Esophagus muscularis mucosa (tissue), 4 donors: ENCODE measurements at regions not wholly inside any gene's neighbourhood (a gene's known extent, or its start where the extent isn't known, plus 50 kb on each side); places are given as distances from the start of the nearest gene placed in this dataset.
"Not testable (repeated sequence)": the region's sequence is repeated elsewhere in the genome, so short reads cannot be mapped to it uniquely, and the experiment has no call there.

Experiments used
- DNase-seq: peaks from one replicate; pipeline ENCODE4 v3.0.0-alpha.2; 2017; ENCODE audit errors: extremely low spot score
- H3K27ac ChIP-seq, 4 donors: fragments of 200-600 bp; sonication (generic); replicated peaks in 1 of 4; 1 replicate in 3 of 4; 2 replicates in 1 of 4; pipeline ENCODE4 v1.5.1; 2016 to 2019; ENCODE audit warnings: mild to moderate bottlenecking in 1 of 4
- H3K27me3 ChIP-seq, 4 donors: fragments of 200-600 bp; sonication (generic); one replicate each; pipeline versions ENCODE4 v1.5.1 to v1.6.0; 2016 to 2019
- H3K36me3 ChIP-seq, 4 donors: fragments of 200-600 bp; sonication (generic); one replicate each; pipeline ENCODE4 v1.5.1; 2016 to 2019
- H3K4me1 ChIP-seq, 4 donors: fragments of 200-600 bp; sonication (generic); one replicate each; pipeline ENCODE4 v1.5.1; 2016 to 2019
- H3K4me3 ChIP-seq, 4 donors: fragments of 200-600 bp; sonication (generic); 1 replicate in 2 of 4; 2 replicates in 2 of 4; pipeline ENCODE4 v1.5.1; 2016 to 2019; ENCODE audit warnings: mild to moderate bottlenecking in 4 of 4, moderate library complexity in 1 of 4
- H3K9me3 ChIP-seq, 4 donors: fragments of 200-600 bp; sonication (generic); 1 replicate in 3 of 4; 2 replicates in 1 of 4; pipeline ENCODE4 v1.5.1; 2016 to 2019
- CTCF ChIP-seq, 3 experiments: fragments of 200-600 bp in 2 of 3; fragments of 450-650 bp in 1 of 3; sonication (generic) in 2 of 3; IDR thresholded peaks; one replicate each; pipeline ENCODE4 v1.5.1; 2017 to 2019; ENCODE audit warnings: antibody characterized with exemption in 3 of 3, mild to moderate bottlenecking in 2 of 3, moderate library complexity in 1 of 3
- EP300 ChIP-seq: sonication (generic); formaldehyde crosslinking; IDR thresholded peaks from one replicate; pipeline ENCODE4 v1.6.1; 2017; ENCODE audit warnings: antibody characterized with exemption
- POLR2A ChIP-seq: fragments of 450-650 bp; IDR thresholded peaks from one replicate; pipeline ENCODE4 v1.6.1; 2017; ENCODE audit warnings: antibody characterized with exemption, moderate library complexity, mild to moderate bottlenecking, low read depth
- POLR2AphosphoS5 ChIP-seq, 2 donors: sonication (generic); formaldehyde crosslinking; IDR thresholded peaks; one replicate each; pipeline ENCODE4 v1.6.1; 2017; ENCODE audit warnings: antibody characterized with exemption in 2 of 2
- WGBS: methylation state at CpG from one replicate; pipeline ENCODE4 v1.1.5; 2018; 5-methylcytosine and 5-hydroxymethylcytosine counted together
- intact Hi-C: fragments of 100-400 bp; cut with DNase I; formaldehyde crosslinking; loops from one replicate; pipeline ENCODE4 v1.15.1; 2023

- 74% methylated on average over 7 of the region's 7 CpGs for WGBS
- Histone ChIP-seq H3K4me3 (no peak overlapping the region), H3K36me3 (no peaks in the 10 kb centered on the region), H3K4me1 (no peaks in the 10 kb centered on the region), H3K27ac (no peak overlapping the region), H3K9me3 (no peaks in the 10 kb centered on the region), H3K27me3 (no peaks in the 10 kb centered on the region)
- intact Hi-C loops = no loop called here
- DNase-seq = peak; percentile 50
- TF ChIP-seq POLR2A (no peak), POLR2AphosphoS5 (IDR thresholded peaks at IDR 0.05) (no peak), CTCF (IDR thresholded peaks at IDR 0.05) (no peak), EP300 (no peak)
These were observed 84.6 kb upstream of the DNAH5 start for GRCh38 chr5:14028938-14029584.

DNA sequence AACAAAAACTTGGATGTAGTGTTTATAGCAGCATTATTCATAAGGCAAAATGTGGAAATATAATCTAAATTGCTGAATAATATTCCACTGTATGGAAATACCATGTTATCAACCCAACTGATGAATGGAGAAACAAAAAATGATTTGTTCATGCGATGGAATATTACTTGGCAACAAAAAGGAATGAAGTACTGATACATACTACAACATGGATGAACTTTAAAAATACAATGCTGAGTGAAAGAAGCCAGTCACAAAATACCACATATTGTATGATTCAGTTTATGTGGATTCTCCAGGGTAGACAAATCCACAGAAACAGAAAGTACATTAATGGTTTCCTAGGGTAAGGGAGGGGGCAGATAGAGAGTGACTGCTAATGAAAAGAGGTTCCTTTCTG, 83.7 kb upstream of the DNAH5 start:
- Histone ChIP-seq H3K9me3 (no peaks in the 10 kb centered on the region), H3K27me3 (no peaks in the 10 kb centered on the region), H3K4me1 (no peaks in the 10 kb centered on the region), H3K27ac (no peak overlapping the region), H3K36me3 (no peaks in the 10 kb centered on the region), H3K4me3 (no peak overlapping the region)
- intact Hi-C loops = no loop called here
- TF ChIP-seq POLR2A (no peak), EP300 (no peak), CTCF (IDR thresholded peaks at IDR 0.05) (no peak), POLR2AphosphoS5 (IDR thresholded peaks at IDR 0.05) (no peak)
- WGBS = 100% methylated on average over 1 of the region's 1 CpG
- no peak for DNase-seq

DNA sequence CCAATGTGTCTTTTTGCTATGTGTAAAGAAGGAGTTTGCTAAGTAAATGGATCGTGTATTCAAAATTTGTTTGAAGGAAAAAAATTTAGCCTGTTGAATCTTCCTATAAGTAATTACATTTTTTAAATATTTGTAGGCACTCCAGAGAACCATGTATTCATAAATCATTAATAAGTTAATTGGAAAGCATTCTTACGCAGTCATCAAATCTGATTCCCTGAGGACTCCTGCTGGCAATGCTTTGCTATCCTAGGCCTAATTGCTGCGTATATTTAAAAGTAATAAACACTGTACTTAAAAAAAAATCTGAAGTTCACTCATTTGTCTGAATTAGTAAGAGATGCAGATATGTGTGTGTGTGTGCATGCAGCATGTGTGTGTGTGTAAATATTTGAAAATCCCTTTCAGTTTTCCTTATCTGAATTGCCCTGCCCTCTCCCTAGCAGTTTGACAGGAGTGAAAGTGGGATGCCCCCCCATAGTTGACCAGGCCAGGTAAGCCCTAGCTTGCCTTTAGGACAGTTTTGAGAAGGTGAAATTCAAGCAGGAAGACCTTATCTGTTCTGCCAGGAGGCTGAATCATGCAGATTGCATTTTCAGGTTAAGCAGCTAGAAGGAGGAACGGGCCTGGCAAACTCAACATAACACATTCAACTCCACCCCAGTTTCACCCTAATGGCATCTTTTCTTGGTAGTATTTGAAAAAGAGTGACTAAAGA, 81.2 kb upstream of the DNAH5 start:
- H3K27me3 ChIP-seq = no peaks in the 10 kb centered on the region
- no peaks in the 10 kb centered on the region for H3K9me3 ChIP-seq
- 66% methylated on average over 4 of the region's 4 CpGs for WGBS
- TF ChIP-seq EP300 = no peak
- no peak for TF ChIP-seq POLR2A
- TF ChIP-seq CTCF (IDR thresholded peaks at IDR 0.05) = no peak
- TF ChIP-seq POLR2AphosphoS5 (IDR thresholded peaks at IDR 0.05) = no peak
- intact Hi-C loops = no loop called here
- H3K4me1 ChIP-seq = no peaks in the 10 kb centered on the region
- no peaks in the 10 kb centered on the region for H3K36me3 ChIP-seq
- peak; percentile 31 for DNase-seq
- no peak overlapping the region for H3K27ac ChIP-seq
- H3K4me3 ChIP-seq = no peak overlapping the region

- TF ChIP-seq CTCF (IDR thresholded peaks at IDR 0.05) = no peak
- TF ChIP-seq POLR2A = no peak
- TF ChIP-seq EP300 = no peak
- TF ChIP-seq POLR2AphosphoS5 (IDR thresholded peaks at IDR 0.05) = no peak
- DNase-seq = no peak
- no peaks in the 10 kb centered on the region for H3K27me3 ChIP-seq
- no peak overlapping the region for H3K27ac ChIP-seq
- no peaks in the 10 kb centered on the region for H3K4me1 ChIP-seq
- H3K4me3 ChIP-seq = no peak overlapping the region
- H3K36me3 ChIP-seq = no peaks in the 10 kb centered on the region
- intact Hi-C loops = no loop called here
- 82% methylated on average over 3 of the region's 3 CpGs for WGBS
- H3K9me3 ChIP-seq = no peaks in the 10 kb centered on the region
These were observed 78.5 kb upstream of the DNAH5 start for GRCh38 chr5:14022971-14023370.

DNA sequence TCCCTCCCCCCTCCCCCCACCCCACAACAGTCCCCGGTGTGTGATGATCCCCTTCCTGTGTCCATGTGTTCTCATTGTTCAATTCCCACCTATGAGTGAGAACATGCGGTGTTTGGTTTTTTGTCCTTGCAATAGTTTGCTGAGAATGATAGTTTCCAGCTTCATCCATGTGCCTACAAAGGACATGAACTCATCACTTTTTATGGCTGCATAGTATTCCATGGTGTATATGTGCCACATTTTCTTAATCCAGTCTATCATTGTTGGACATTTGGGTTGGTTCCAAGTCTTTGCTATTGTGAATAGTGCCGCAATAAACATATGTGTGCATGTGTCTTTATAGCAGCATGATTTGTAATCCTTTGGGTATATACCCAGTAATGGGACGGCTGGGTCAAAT, 76.5 kb upstream of the DNAH5 start:
- intact Hi-C loops, H3K36me3 ChIP-seq, H3K27ac ChIP-seq, H3K9me3 ChIP-seq, DNase-seq, H3K4me1 ChIP-seq, H3K4me3 ChIP-seq, H3K27me3 ChIP-seq: not testable (repeated sequence)
- WGBS = 93% methylated on average over 3 of the region's 4 CpGs
